RKO (cell line): ENCODE measurements at regions not wholly inside any gene's neighbourhood (a gene's known extent, or its start where the extent isn't known, plus 50 kb on each side); places are given as distances from the start of the nearest gene placed in this dataset.

ENCODE experiments used
- DNase-seq: peaks from one replicate; pipeline ENCODE4 v3.0.0-alpha.2; 2016; ENCODE audit warnings: low spot score

- no peak for DNase-seq
These were observed 82.5 kb upstream of the ID4 start for GRCh38 chr6:19754686-19755085.

DNA sequence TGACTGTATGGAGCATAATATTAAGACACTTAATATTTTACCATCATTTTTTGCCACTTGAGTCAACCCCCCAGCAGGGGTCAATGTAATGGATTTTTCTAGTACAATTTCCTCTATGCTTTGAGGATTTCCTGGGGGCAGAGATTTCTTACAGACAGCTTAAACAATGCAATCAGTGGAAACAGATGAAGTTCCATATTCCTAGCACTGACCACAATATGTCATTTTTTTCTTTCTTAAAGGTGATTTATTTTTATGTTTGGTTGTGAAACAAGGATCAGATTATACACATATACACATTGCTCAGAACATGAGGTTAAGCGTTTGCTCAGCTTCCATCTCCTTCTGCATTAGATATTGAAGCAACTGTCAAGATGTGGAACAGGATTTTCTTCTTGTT is 82.0 kb upstream of the ID4 start:
- no peak for DNase-seq

- no peak for DNase-seq
These were observed 80.1 kb upstream of the ID4 start for GRCh38 chr6:19757036-19757435.

- peak; percentile 55 for DNase-seq
These were observed 77.9 kb upstream of the ID4 start for GRCh38 chr6:19759117-19759880.

DNA sequence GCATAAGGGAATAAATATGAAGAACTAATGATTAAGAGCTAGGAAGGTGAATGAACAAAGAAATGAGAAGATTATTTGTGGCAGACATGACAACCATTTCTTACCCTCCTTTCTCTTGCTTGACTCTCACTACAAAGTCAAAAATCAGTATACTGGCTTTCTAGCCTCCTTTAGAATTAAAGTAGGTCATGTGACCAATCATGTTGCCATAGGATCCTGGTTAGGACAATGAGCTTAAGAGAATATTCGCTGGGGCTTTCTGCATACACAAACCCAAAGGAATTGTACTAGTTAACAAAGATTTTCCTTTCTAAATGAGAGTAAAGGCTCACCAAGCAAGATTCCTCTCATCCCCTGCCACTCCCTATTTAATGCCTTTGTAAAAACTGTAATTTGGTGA is 76.0 kb upstream of the ID4 start:
- no peak for DNase-seq

GRCh38 chr6:19771753-19772336 is 65.3 kb upstream of the ID4 start:
- DNase-seq, result no peak

GRCh38 chr6:19772891-19773290 is 64.3 kb upstream of the ID4 start:
- no peak for DNase-seq

GRCh38 chr6:19781269-19781668 is 55.9 kb upstream of the ID4 start:
- DNase-seq, result no peak

DNA sequence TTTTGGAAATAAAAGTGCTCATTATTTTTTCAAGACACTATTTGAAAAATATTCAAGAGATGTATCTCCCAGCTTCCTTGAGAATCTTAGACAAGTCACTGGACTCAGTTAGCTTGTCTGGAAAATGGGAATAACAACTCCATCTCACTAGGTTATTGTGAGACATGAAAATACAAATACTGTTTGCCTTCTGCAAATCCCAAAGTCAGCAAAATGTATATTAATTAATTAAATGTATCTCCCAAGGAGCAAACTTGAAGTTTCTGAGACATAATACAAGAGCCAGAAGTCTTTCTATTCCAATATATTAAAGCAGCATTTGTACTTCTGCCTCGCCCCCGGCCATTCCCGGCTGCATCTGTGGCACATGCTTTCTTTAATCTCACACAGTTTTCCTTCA is 54.6 kb upstream of the ID4 start:
- no peak for DNase-seq
